ENCODE measurements at regions not wholly inside any gene's neighbourhood (a gene's known extent, or its start where the extent isn't known, plus 50 kb on each side); places are given as distances from the start of the nearest gene placed in this dataset.

DNA sequence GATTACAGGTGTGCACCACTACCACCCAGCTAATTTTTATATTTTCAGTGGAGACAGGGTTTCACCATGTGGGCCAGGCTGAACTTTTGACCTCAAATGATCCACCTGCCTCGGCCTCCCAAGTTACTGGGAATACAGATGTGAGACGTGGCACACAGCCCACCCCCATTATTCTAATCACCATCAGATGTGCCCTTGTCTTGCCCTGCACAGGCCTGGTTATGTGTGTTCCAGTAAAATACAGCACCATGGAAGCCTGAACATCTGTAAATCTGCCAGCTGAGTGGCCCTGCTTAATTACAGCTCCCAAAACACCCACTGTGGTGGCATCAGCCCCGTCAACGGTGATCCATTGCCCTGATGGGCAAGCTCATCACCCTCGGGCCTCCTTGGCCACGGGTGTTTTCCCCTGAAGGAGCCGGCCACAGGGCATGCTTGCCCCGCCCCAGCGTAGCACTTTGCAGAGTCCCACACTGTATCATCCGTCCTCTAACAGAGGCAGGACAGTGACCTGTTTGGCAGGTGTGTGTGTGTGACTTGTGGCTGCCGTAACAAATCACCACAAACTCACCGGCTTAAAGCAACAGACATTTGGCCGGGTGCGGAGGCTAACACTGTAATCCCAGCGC lies 74.5 kb downstream of the RBFOX3 start:
- no peak for ATAC-seq
- Histone ChIP-seq H3K9ac (ENCODE audit: insufficient read depth, low read depth, low read length) (no peak overlapping the region), H3K27ac (ENCODE audit: extremely low read length, insufficient read depth, low read length) (no peak overlapping the region), H3K36me3 (replicated peaks in 1 of 2; ENCODE audit: control insufficient read depth in 1 of 2, insufficient read depth in 2 of 2, low read length in 2 of 2) (no peaks in the 10 kb centered on the region), H3K4me2 (ENCODE audit: low read depth, low read length) (no peak overlapping the region), H3K4me3 (replicated peaks in 1 of 3; ENCODE audit: insufficient read depth in 1 of 3, low read depth in 2 of 3, low read length in 3 of 3) (no peak overlapping the region), H2AFZ (ENCODE audit: low read length) (no peak overlapping the region), H4K20me1 (ENCODE audit: insufficient read depth, low read length) (no peaks in the 10 kb centered on the region; the same call in 1 of the 2 replicates), H3K9me3 (ENCODE audit: low read length) (no peaks in the 10 kb centered on the region), H3K4me1 (ENCODE audit: insufficient read depth, low read length) (no peaks in the 10 kb centered on the region), H3K27me3 (ENCODE audit: control insufficient read depth in 1 of 2, insufficient read depth in 2 of 2, low read length in 2 of 2) (peaks cover 34 to 91% of the 10 kb centered on the region in 2 experiments), H3K79me2 (ENCODE audit: insufficient read depth, low read length) (no peaks in the 10 kb centered on the region)
- CTCF ChIA-PET (ENCODE audit: low intra/inter-chr PET ratio, low total read pairs) = no interaction called here
- FAIRE-seq = no peak
- no peak for TF ChIP-seq STAG1 (CRISPR knock-in tag; IDR thresholded peaks at IDR 0.05)
- in situ Hi-C loops (cut with HindIII; ENCODE audit: extremely low pct_ligation_motif_present, low pct_unique_long_range_greater_than_20kb) = no loop called here
- BruUV-seq (replicated peaks) = no TSS peak
- no peak for DNase-seq (ENCODE audit: low spot score)
- intact Hi-C loops (cut with micrococcal nuclease; ENCODE audit: unreplicated experiment) = no loop called here
- WGBS (ENCODE audit: low lambda C conversion rate) = 23% methylated on average over 10 of the region's 15 CpGs
- POLR2A ChIA-PET = no interaction called here

DNA sequence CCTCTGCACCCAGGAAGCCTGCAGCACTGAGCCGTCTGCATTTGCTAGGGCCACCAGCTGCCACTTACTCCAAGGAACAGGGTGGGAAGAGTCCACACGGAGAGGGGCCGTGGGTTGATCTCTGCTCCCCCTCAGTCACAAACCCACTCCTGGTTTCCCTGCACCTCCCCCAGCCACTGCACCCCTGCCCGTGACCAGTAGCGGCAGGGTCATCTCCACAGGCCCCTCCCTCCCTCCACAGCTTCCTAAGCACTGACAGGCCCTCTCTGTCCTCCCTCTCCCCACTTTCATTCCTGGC lies 75.2 kb downstream of the RBFOX3 start:
- Histone ChIP-seq H3K27me3 (ENCODE audit: control insufficient read depth in 1 of 2, insufficient read depth in 2 of 2, low read length in 2 of 2) (peaks cover 37 to 91% of the 10 kb centered on the region in 2 experiments), H4K20me1 (ENCODE audit: insufficient read depth, low read length) (no peaks in the 10 kb centered on the region; the same call in 1 of the 2 replicates), H3K9ac (ENCODE audit: insufficient read depth, low read depth, low read length) (no peak overlapping the region), H3K27ac (ENCODE audit: extremely low read length, insufficient read depth, low read length) (no peak overlapping the region), H3K4me2 (ENCODE audit: low read depth, low read length) (no peak overlapping the region), H3K36me3 (replicated peaks in 1 of 2; ENCODE audit: control insufficient read depth in 1 of 2, insufficient read depth in 2 of 2, low read length in 2 of 2) (no peaks in the 10 kb centered on the region), H3K4me1 (ENCODE audit: insufficient read depth, low read length) (no peaks in the 10 kb centered on the region), H3K9me3 (ENCODE audit: low read length) (no peaks in the 10 kb centered on the region), H3K4me3 (replicated peaks in 1 of 3; ENCODE audit: insufficient read depth in 1 of 3, low read depth in 2 of 3, low read length in 3 of 3) (no peak overlapping the region), H2AFZ (ENCODE audit: low read length) (no peak overlapping the region), H3K79me2 (ENCODE audit: insufficient read depth, low read length) (no peaks in the 10 kb centered on the region)
- in situ Hi-C loops (cut with HindIII; ENCODE audit: extremely low pct_ligation_motif_present, low pct_unique_long_range_greater_than_20kb) = no loop called here
- ATAC-seq (no peak), DNase-seq (ENCODE audit: low spot score) (no peak), FAIRE-seq (no peak)
- ChIA-PET CTCF (ENCODE audit: low intra/inter-chr PET ratio, low total read pairs) (no interaction called here), POLR2A (no interaction called here)
- TF ChIP-seq ZFP36 (IDR thresholded peaks at IDR 0.05; ENCODE audit: borderline replicate concordance, low read depth, low read length, partially characterized antibody) (no peak), ARID4A (CRISPR knock-in tag; IDR thresholded peaks at IDR 0.05; ENCODE audit: borderline replicate concordance) (no peak), ZNF510 (CRISPR knock-in tag; IDR thresholded peaks at IDR 0.05; ENCODE audit: low read depth) (no peak), NR2F1 (CRISPR knock-in tag; IDR thresholded peaks at IDR 0.05) (no peak), KLF15 (CRISPR knock-in tag; IDR thresholded peaks at IDR 0.05; ENCODE audit: borderline replicate concordance) (no peak), ZSCAN22 (CRISPR knock-in tag; IDR thresholded peaks at IDR 0.05) (no peak), POLR2AphosphoS2 (IDR thresholded peaks at IDR 0.05; ENCODE audit: low read depth, low read length) (no peak), U2AF2 (IDR thresholded peaks at IDR 0.05; ENCODE audit: low read depth, low read length) (no peak)
- BruUV-seq (replicated peaks) = no TSS peak
- 11% methylated on average over 4 of the region's 5 CpGs for WGBS (ENCODE audit: low lambda C conversion rate)
- intact Hi-C loops (cut with micrococcal nuclease; ENCODE audit: unreplicated experiment) = no loop called here

All from HepG2 (cell line).